SU-DHL-6 (cell line): ENCODE measurements at regions not wholly inside any gene's neighbourhood (a gene's known extent, or its start where the extent isn't known, plus 50 kb on each side); places are given as distances from the start of the nearest gene placed in this dataset.
"Not testable (repeated sequence)": the region's sequence is repeated elsewhere in the genome, so short reads cannot be mapped to it uniquely, and the experiment has no call there.

Source experiments
- H2AFZ ChIP-seq: fragments of 200-600 bp; sonication (generic); 2 replicates; pipeline ENCODE4 v1.6.1; 2014; ENCODE audit warnings: low read depth, mild to moderate bottlenecking, moderate library complexity, mixed read lengths, antibody characterized with exemption, low read length; ENCODE audit not compliant: severe bottlenecking
- H3F3A ChIP-seq: fragments of 200-600 bp; shearing (Covaris generic); 2 replicates; pipeline ENCODE4 v1.6.0; 2016; ENCODE audit warnings: antibody characterized with exemption, mild to moderate bottlenecking; ENCODE audit not compliant: insufficient read depth
- H3K27ac ChIP-seq: fragments of 200-600 bp; sonication (generic); 2 replicates; pipeline ENCODE4 v1.5.1; 2016; ENCODE audit warnings: low read depth, mild to moderate bottlenecking, low read length, moderate library complexity, mixed read lengths
- H3K27me3 ChIP-seq: fragments of 200-600 bp; sonication (generic), shearing (Covaris generic); 2 replicates; pipeline ENCODE4 v1.6.0; 2014; ENCODE audit warnings: mild to moderate bottlenecking, low read length
- H3K36me3 ChIP-seq: fragments of 200-600 bp; sonication (generic); 2 replicates; pipeline ENCODE4 v1.6.1; 2014; ENCODE audit warnings: mild to moderate bottlenecking, low read length, mixed read lengths
- H3K4me2 ChIP-seq: fragments of 300-600, 200-600 bp; shearing (Covaris generic), sonication (generic); 2 replicates; pipeline ENCODE4 v1.6.0; 2014; ENCODE audit warnings: low read length, low read depth, mild to moderate bottlenecking; ENCODE audit not compliant: poor library complexity, severe bottlenecking
- H3K4me3 ChIP-seq: fragments of 200-600 bp; sonication (generic); 2 replicates; pipeline ENCODE4 v1.5.1; 2014; ENCODE audit warnings: antibody characterized with exemption, low read length, mild to moderate bottlenecking, mixed read lengths; ENCODE audit not compliant: insufficient read depth, poor library complexity, severe bottlenecking
- H3K79me2 ChIP-seq: fragments of 200-600 bp; sonication (generic); 2 replicates; pipeline ENCODE4 v1.6.1; 2014; ENCODE audit warnings: mild to moderate bottlenecking, low read length, moderate library complexity; ENCODE audit not compliant: insufficient read depth
- H3K9ac ChIP-seq: fragments of 200-600 bp; sonication (generic); 2 replicates; pipeline ENCODE4 v1.7.0; 2014; ENCODE audit warnings: mild to moderate bottlenecking, low read length
- H3K9me2 ChIP-seq: fragments of 200-600 bp; sonication (generic); replicated peaks from 2 replicates; pipeline ENCODE4 v1.6.1; 2014; ENCODE audit warnings: low read length; ENCODE audit not compliant: insufficient read depth
- H3K9me3 ChIP-seq: fragments of 200-600 bp; sonication (generic); 2 replicates; pipeline ENCODE4 v1.6.1; 2014; ENCODE audit warnings: low read length, mixed read lengths; ENCODE audit not compliant: insufficient read depth
- H4K20me1 ChIP-seq: fragments of 200-600 bp; sonication (generic); 2 replicates; pipeline ENCODE4 v1.6.1; 2014; ENCODE audit warnings: low read depth, mild to moderate bottlenecking, antibody characterized with exemption, low read length, moderate library complexity, mixed read lengths
- CTCF ChIP-seq: fragments of 200-600 bp; sonication (generic); IDR thresholded peaks from one replicate; pipeline ENCODE4 v1.5.1; 2017; ENCODE audit warnings: antibody characterized with exemption, mild to moderate bottlenecking, low read length, moderate library complexity; ENCODE audit not compliant: insufficient read depth, poor library complexity, severe bottlenecking
- EZH2phosphoT487 ChIP-seq: fragments of 200-600 bp; sonication (generic), shearing (Covaris generic); conservative IDR thresholded peaks from 2 replicates; pipeline ENCODE4 v1.6.1; 2018; ENCODE audit warnings: mild to moderate bottlenecking, antibody characterized with exemption, low read length, moderate library complexity, mixed read lengths

GRCh38 chr12:13534242-13534641, 337.7 kb downstream of the EMP1 start:
- no peak overlapping the region for H3K9ac ChIP-seq
- no peak overlapping the region for H3K4me3 ChIP-seq
- no peaks in the 10 kb centered on the region for H3F3A ChIP-seq
- no peaks in the 10 kb centered on the region for H3K27me3 ChIP-seq
- TF ChIP-seq EZH2phosphoT487 (no peak), CTCF (no peak)
- H3K36me3 ChIP-seq, result no peaks in the 10 kb centered on the region
- no peak overlapping the region for H2AFZ ChIP-seq
- no peaks in the 10 kb centered on the region for H4K20me1 ChIP-seq
- H3K9me2 ChIP-seq, result no peaks in the 10 kb centered on the region
- no peak overlapping the region for H3K4me2 ChIP-seq
- H3K27ac ChIP-seq, result no peak overlapping the region
- no peaks in the 10 kb centered on the region for H3K9me3 ChIP-seq
- no peaks in the 10 kb centered on the region for H3K79me2 ChIP-seq

GRCh38 chr12:13530966-13531365, 334.4 kb downstream of the EMP1 start:
- Histone ChIP-seq H3F3A (no peaks in the 10 kb centered on the region), H3K4me2 (no peak overlapping the region), H4K20me1 (no peaks in the 10 kb centered on the region), H3K9me2 (no peaks in the 10 kb centered on the region), H3K79me2 (no peaks in the 10 kb centered on the region), H3K9ac (no peak overlapping the region), H3K4me3 (no peak overlapping the region), H3K36me3 (no peaks in the 10 kb centered on the region), H3K27ac (no peak overlapping the region), H3K9me3 (no peaks in the 10 kb centered on the region), H2AFZ (no peak overlapping the region), H3K27me3 (no peaks in the 10 kb centered on the region)
- TF ChIP-seq EZH2phosphoT487 (no peak), CTCF (no peak)

DNA sequence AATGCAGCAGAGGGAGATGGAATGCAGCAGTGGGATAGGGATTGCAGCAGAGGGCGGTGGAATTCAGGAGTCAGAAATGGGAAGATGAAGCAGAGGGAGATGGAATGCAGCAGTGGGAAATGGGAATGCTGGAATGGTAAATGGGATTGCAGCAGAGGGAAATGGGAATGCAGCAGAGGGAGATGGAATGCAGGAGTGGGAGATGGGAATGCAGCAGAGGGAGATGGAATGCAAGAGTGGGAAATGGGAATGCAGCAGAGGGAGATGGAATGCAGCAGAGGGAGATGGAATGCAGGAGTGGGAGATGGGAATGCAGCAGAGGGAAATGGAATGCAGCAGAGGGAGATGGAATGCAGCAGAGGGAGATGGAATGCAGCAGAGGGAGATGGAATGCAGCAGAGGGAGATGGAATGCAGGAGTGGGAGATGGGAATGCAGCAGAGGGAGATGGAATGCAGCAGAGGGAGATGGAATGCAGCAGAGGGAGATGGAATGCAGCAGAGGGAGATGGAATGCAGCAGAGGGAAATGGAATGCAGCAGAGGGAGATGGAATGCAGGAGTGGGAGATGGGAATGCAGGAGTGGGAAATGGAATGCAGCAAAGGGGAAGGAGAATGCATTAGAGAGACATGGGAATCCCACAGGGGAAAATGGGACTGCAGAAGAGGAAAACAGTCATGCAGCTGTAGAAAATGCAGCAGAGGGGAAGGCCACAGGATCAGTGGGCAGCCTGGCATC, 329.8 kb downstream of the EMP1 start:
- H3K9ac ChIP-seq, H3K4me2 ChIP-seq, H4K20me1 ChIP-seq, H2AFZ ChIP-seq, H3F3A ChIP-seq, H3K27ac ChIP-seq, H3K36me3 ChIP-seq, H3K4me3 ChIP-seq, H3K79me2 ChIP-seq, H3K9me3 ChIP-seq, H3K9me2 ChIP-seq, H3K27me3 ChIP-seq: not testable (repeated sequence)

DNA sequence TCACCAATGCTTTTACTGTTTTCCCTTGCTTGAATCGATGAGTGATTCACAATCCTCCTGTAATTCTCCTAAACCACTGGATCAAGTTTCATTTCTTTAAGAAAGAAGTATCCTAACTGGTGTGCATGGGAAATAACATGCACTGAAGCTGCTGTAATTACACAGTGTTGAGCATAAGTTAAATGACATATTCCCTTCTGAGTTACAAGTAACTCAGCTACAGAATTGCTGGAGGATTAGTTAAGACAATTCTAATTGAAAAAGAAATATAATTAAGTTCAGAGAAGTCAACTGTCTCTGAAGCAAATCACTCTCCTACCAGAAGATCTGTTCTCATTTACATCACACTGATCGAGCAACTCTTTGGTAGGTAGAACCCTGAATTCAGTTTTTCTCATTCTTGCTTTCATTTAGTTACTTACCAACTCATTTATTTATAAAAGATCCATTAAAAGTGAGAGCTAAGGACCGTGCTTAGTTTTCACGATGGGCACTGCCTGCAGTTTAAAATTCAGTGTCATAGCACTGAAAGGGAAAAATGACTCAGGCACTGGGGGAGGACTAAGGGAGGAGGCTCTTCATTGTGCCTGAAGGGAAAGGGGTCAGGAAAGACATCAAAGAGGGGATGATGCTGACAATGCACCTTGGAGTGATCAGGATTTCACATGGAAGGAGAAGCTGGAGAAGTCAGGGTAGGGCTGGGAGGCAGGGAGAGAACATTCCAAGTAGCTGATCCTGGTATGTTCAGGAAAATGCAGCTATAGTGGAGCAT, 327.2 kb downstream of the EMP1 start:
- H3F3A ChIP-seq, result no peaks in the 10 kb centered on the region
- TF ChIP-seq EZH2phosphoT487 (no peak), CTCF (no peak)

GRCh38 chr12:13518034-13518433, 321.5 kb downstream of the EMP1 start:
- not testable (repeated sequence) for H3K4me3 ChIP-seq, H3K27ac ChIP-seq, H3K9me2 ChIP-seq, H3K9ac ChIP-seq, H4K20me1 ChIP-seq, H3K79me2 ChIP-seq, H3K27me3 ChIP-seq, H3F3A ChIP-seq, H2AFZ ChIP-seq, H3K4me2 ChIP-seq, H3K9me3 ChIP-seq, H3K36me3 ChIP-seq

More for the DNA sequence above, 327.2 kb downstream of the EMP1 start:
- H3K79me2 ChIP-seq, result no peaks in the 10 kb centered on the region
- H3K36me3 ChIP-seq, result no peaks in the 10 kb centered on the region
- H3K27me3 ChIP-seq, result no peaks in the 10 kb centered on the region
- H4K20me1 ChIP-seq, result no peaks in the 10 kb centered on the region
- no peaks in the 10 kb centered on the region for H3K9me2 ChIP-seq
- no peak overlapping the region for H3K4me2 ChIP-seq
- H2AFZ ChIP-seq, result no peak overlapping the region
- no peak overlapping the region for H3K4me3 ChIP-seq
- H3K9me3 ChIP-seq, result no peaks in the 10 kb centered on the region
- H3K27ac ChIP-seq, result no peak overlapping the region
- H3K9ac ChIP-seq, result no peak overlapping the region
